ENCODE measurements at regions not wholly inside any gene's neighbourhood (a gene's known extent, or its start where the extent isn't known, plus 50 kb on each side); places are given as distances from the start of the nearest gene placed in this dataset.

GRCh38 chrX:40439625-40440532, 140.9 kb upstream of the ATP6AP2 start:
- Histone ChIP-seq H3K36me3 (ENCODE audit: control insufficient read depth, insufficient read depth, low read length) (no peaks in the 10 kb centered on the region), H3K27ac (ENCODE audit: insufficient read depth, low read depth, low read length, poor library complexity, severe bottlenecking) (no peak overlapping the region), H3K4me1 (ENCODE audit: control insufficient read depth, insufficient read depth, low read length) (peaks cover 9% of the 10 kb centered on the region), H3K9me3 (ENCODE audit: control insufficient read depth, low read length) (no peaks in the 10 kb centered on the region), H3K27me3 (ENCODE audit: control insufficient read depth, insufficient read depth, low read length, poor library complexity, severe bottlenecking) (no peaks in the 10 kb centered on the region), H3K4me3 (ENCODE audit: insufficient read depth, low read depth, low read length) (no peak overlapping the region)
- 94 to 99% methylated on average over 6 to 8 of the region's 9 CpGs for WGBS, 2 experiments

- Histone ChIP-seq H3K9me3 (ENCODE audit: control insufficient read depth, low read length) (no peaks in the 10 kb centered on the region), H3K27me3 (ENCODE audit: control insufficient read depth, insufficient read depth, low read length, poor library complexity, severe bottlenecking) (no peaks in the 10 kb centered on the region), H3K27ac (ENCODE audit: insufficient read depth, low read depth, low read length, poor library complexity, severe bottlenecking) (no peak overlapping the region), H3K36me3 (ENCODE audit: control insufficient read depth, insufficient read depth, low read length) (no peaks in the 10 kb centered on the region), H3K4me1 (ENCODE audit: control insufficient read depth, insufficient read depth, low read length) (peaks cover 3% of the 10 kb centered on the region), H3K4me3 (ENCODE audit: insufficient read depth, low read depth, low read length) (no peak overlapping the region)
- WGBS, 2 experiments: 93 to 96% methylated on average over 4 of the region's 4 CpGs
These were observed 143.4 kb upstream of the ATP6AP2 start for GRCh38 chrX:40437348-40437747.

GRCh38 chrX:40434947-40435346, 145.8 kb upstream of the ATP6AP2 start:
- no peaks in the 10 kb centered on the region for H3K27me3 ChIP-seq (ENCODE audit: control insufficient read depth, insufficient read depth, low read length, poor library complexity, severe bottlenecking)
- H3K4me3 ChIP-seq (ENCODE audit: insufficient read depth, low read depth, low read length): no peak overlapping the region
- peaks cover 3% of the 10 kb centered on the region for H3K4me1 ChIP-seq (ENCODE audit: control insufficient read depth, insufficient read depth, low read length)
- no peaks in the 10 kb centered on the region for H3K9me3 ChIP-seq (ENCODE audit: control insufficient read depth, low read length)
- no peaks in the 10 kb centered on the region for H3K36me3 ChIP-seq (ENCODE audit: control insufficient read depth, insufficient read depth, low read length)
- 30 to 33% methylated on average over 14 of the region's 14 CpGs for WGBS, 2 experiments
- H3K27ac ChIP-seq (ENCODE audit: insufficient read depth, low read depth, low read length, poor library complexity, severe bottlenecking): no peak overlapping the region

GRCh38 chrX:40434443-40434842, 146.3 kb upstream of the ATP6AP2 start:
- no peak overlapping the region for H3K4me3 ChIP-seq (ENCODE audit: insufficient read depth, low read depth, low read length)
- H3K4me1 ChIP-seq (ENCODE audit: control insufficient read depth, insufficient read depth, low read length): peaks cover 3% of the 10 kb centered on the region
- 80 to 87% methylated on average over 6 of the region's 6 CpGs for WGBS, 2 experiments
- H3K36me3 ChIP-seq (ENCODE audit: control insufficient read depth, insufficient read depth, low read length): no peaks in the 10 kb centered on the region
- no peaks in the 10 kb centered on the region for H3K27me3 ChIP-seq (ENCODE audit: control insufficient read depth, insufficient read depth, low read length, poor library complexity, severe bottlenecking)
- no peaks in the 10 kb centered on the region for H3K9me3 ChIP-seq (ENCODE audit: control insufficient read depth, low read length)
- H3K27ac ChIP-seq (ENCODE audit: insufficient read depth, low read depth, low read length, poor library complexity, severe bottlenecking): no peak overlapping the region

GRCh38 chrX:40433160-40433559, 147.6 kb upstream of the ATP6AP2 start:
- WGBS, 2 experiments: 94 to 98% methylated on average over 2 of the region's 2 CpGs
- Histone ChIP-seq H3K4me1 (ENCODE audit: control insufficient read depth, insufficient read depth, low read length) (peaks cover 3% of the 10 kb centered on the region), H3K9me3 (ENCODE audit: control insufficient read depth, low read length) (no peaks in the 10 kb centered on the region)

GRCh38 chrX:40424259-40424658, 156.5 kb upstream of the ATP6AP2 start:
- no peaks in the 10 kb centered on the region for H3K4me1 ChIP-seq (ENCODE audit: control insufficient read depth, insufficient read depth, low read length)
- 80 to 100% methylated on average over 1 to 3 of the region's 3 CpGs for WGBS, 2 experiments
- H3K9me3 ChIP-seq (ENCODE audit: control insufficient read depth, low read length): no peaks in the 10 kb centered on the region
- no peaks in the 10 kb centered on the region for H3K27me3 ChIP-seq (ENCODE audit: control insufficient read depth, insufficient read depth, low read length, poor library complexity, severe bottlenecking)
- H3K27ac ChIP-seq (ENCODE audit: insufficient read depth, low read depth, low read length, poor library complexity, severe bottlenecking): no peak overlapping the region
- H3K36me3 ChIP-seq (ENCODE audit: control insufficient read depth, insufficient read depth, low read length): no peaks in the 10 kb centered on the region
- H3K4me3 ChIP-seq (ENCODE audit: insufficient read depth, low read depth, low read length): no peak overlapping the region

More at GRCh38 chrX:40433160-40433559, 147.6 kb upstream of the ATP6AP2 start:
- Histone ChIP-seq H3K27ac (ENCODE audit: insufficient read depth, low read depth, low read length, poor library complexity, severe bottlenecking) (no peak overlapping the region), H3K27me3 (ENCODE audit: control insufficient read depth, insufficient read depth, low read length, poor library complexity, severe bottlenecking) (no peaks in the 10 kb centered on the region), H3K36me3 (ENCODE audit: control insufficient read depth, insufficient read depth, low read length) (no peaks in the 10 kb centered on the region), H3K4me3 (ENCODE audit: insufficient read depth, low read depth, low read length) (no peak overlapping the region)

- Histone ChIP-seq H3K27ac (ENCODE audit: insufficient read depth, low read depth, low read length, poor library complexity, severe bottlenecking) (no peak overlapping the region), H3K4me1 (ENCODE audit: control insufficient read depth, insufficient read depth, low read length) (peaks cover 4% of the 10 kb centered on the region), H3K4me3 (ENCODE audit: insufficient read depth, low read depth, low read length) (no peak overlapping the region), H3K9me3 (ENCODE audit: control insufficient read depth, low read length) (no peaks in the 10 kb centered on the region), H3K27me3 (ENCODE audit: control insufficient read depth, insufficient read depth, low read length, poor library complexity, severe bottlenecking) (no peaks in the 10 kb centered on the region), H3K36me3 (ENCODE audit: control insufficient read depth, insufficient read depth, low read length) (no peaks in the 10 kb centered on the region)
- WGBS, 2 experiments: 66 to 72% methylated on average over 3 of the region's 3 CpGs
These were observed 157.5 kb upstream of the ATP6AP2 start for GRCh38 chrX:40423299-40423698.

- H3K27ac ChIP-seq (ENCODE audit: insufficient read depth, low read depth, low read length, poor library complexity, severe bottlenecking): no peak overlapping the region
- no peaks in the 10 kb centered on the region for H3K36me3 ChIP-seq (ENCODE audit: control insufficient read depth, insufficient read depth, low read length)
- no peaks in the 10 kb centered on the region for H3K27me3 ChIP-seq (ENCODE audit: control insufficient read depth, insufficient read depth, low read length, poor library complexity, severe bottlenecking)
- H3K4me1 ChIP-seq (ENCODE audit: control insufficient read depth, insufficient read depth, low read length): peaks cover 4% of the 10 kb centered on the region
- H3K9me3 ChIP-seq (ENCODE audit: control insufficient read depth, low read length): no peaks in the 10 kb centered on the region
- no peak overlapping the region for H3K4me3 ChIP-seq (ENCODE audit: insufficient read depth, low read depth, low read length)
- 93 to 100% methylated on average over 2 of the region's 2 CpGs for WGBS, 2 experiments
These were observed 158.7 kb upstream of the ATP6AP2 start for GRCh38 chrX:40422021-40422420.

- 81 to 85% methylated on average over 9 of the region's 9 CpGs for WGBS, 2 experiments
- Histone ChIP-seq H3K4me3 (ENCODE audit: insufficient read depth, low read depth, low read length) (no peak overlapping the region), H3K4me1 (ENCODE audit: control insufficient read depth, insufficient read depth, low read length) (peaks cover 4% of the 10 kb centered on the region), H3K27ac (ENCODE audit: insufficient read depth, low read depth, low read length, poor library complexity, severe bottlenecking) (no peak overlapping the region), H3K36me3 (ENCODE audit: control insufficient read depth, insufficient read depth, low read length) (no peaks in the 10 kb centered on the region), H3K27me3 (ENCODE audit: control insufficient read depth, insufficient read depth, low read length, poor library complexity, severe bottlenecking) (no peaks in the 10 kb centered on the region), H3K9me3 (ENCODE audit: control insufficient read depth, low read length) (no peaks in the 10 kb centered on the region)
These were observed 159.7 kb upstream of the ATP6AP2 start for GRCh38 chrX:40420899-40421729.

GRCh38 chrX:40418813-40419195, 162.0 kb upstream of the ATP6AP2 start:
- Histone ChIP-seq H3K36me3 (ENCODE audit: control insufficient read depth, insufficient read depth, low read length) (no peaks in the 10 kb centered on the region), H3K4me1 (ENCODE audit: control insufficient read depth, insufficient read depth, low read length) (peaks cover 4% of the 10 kb centered on the region), H3K4me3 (ENCODE audit: insufficient read depth, low read depth, low read length) (no peak overlapping the region), H3K9me3 (ENCODE audit: control insufficient read depth, low read length) (no peaks in the 10 kb centered on the region), H3K27ac (ENCODE audit: insufficient read depth, low read depth, low read length, poor library complexity, severe bottlenecking) (no peak overlapping the region), H3K27me3 (ENCODE audit: control insufficient read depth, insufficient read depth, low read length, poor library complexity, severe bottlenecking) (no peaks in the 10 kb centered on the region)
- WGBS, 2 experiments: 94 to 96% methylated on average over 3 of the region's 3 CpGs
